HG03139 (cell line): ENCODE measurements at regions not wholly inside any gene's neighbourhood (a gene's known extent, or its start where the extent isn't known, plus 50 kb on each side); places are given as distances from the start of the nearest gene placed in this dataset.
A peak's percentile ranks its signal among the peaks of the same experiment; 100 is the strongest.
"Not testable (repeated sequence)": the region's sequence is repeated elsewhere in the genome, so short reads cannot be mapped to it uniquely, and the experiment has no call there.

Source experiments
- ATAC-seq: cut with Tn5 transposase; IDR thresholded peaks from one replicate; pipeline ENCODE4 v1.9.1; 2021; ENCODE audit not compliant: unreplicated experiment

- not testable (repeated sequence) for ATAC-seq
Measured at GRCh38 chr1:148279002-148279542, 127.0 kb upstream of the NBPF11 start.

GRCh38 chr1:148277865-148278279 lies 125.8 kb upstream of the NBPF11 start:
- ATAC-seq, result not testable (repeated sequence)

GRCh38 chr1:148267066-148267465 lies 115.0 kb upstream of the NBPF11 start:
- not testable (repeated sequence) for ATAC-seq

- no peak for ATAC-seq
Measured at GRCh38 chr1:148264374-148265276, 112.5 kb upstream of the NBPF11 start.

GRCh38 chr1:148263906-148264255 lies 111.8 kb upstream of the NBPF11 start:
- no peak for ATAC-seq

- ATAC-seq, result peak; percentile 49
Measured at GRCh38 chr1:148263128-148263905, 111.2 kb upstream of the NBPF11 start.

- ATAC-seq, result not testable (repeated sequence)
Measured at GRCh38 chr1:148261684-148262083, 109.6 kb upstream of the NBPF11 start.

GRCh38 chr1:148257886-148258285 lies 105.8 kb upstream of the NBPF11 start:
- ATAC-seq, result not testable (repeated sequence)

GRCh38 chr1:148254611-148255429 lies 102.7 kb upstream of the NBPF11 start:
- ATAC-seq, result not testable (repeated sequence)

- ATAC-seq, result not testable (repeated sequence)
Measured at GRCh38 chr1:148253808-148254207, 101.7 kb upstream of the NBPF11 start.

- not testable (repeated sequence) for ATAC-seq
Measured at GRCh38 chr1:148248798-148249197, 96.7 kb upstream of the NBPF11 start.

- not testable (repeated sequence) for ATAC-seq
Measured at GRCh38 chr1:148246258-148246861, 94.3 kb upstream of the NBPF11 start.

- not testable (repeated sequence) for ATAC-seq
Measured at GRCh38 chr1:148245843-148246242, 93.8 kb upstream of the NBPF11 start.

GRCh38 chr1:148245443-148245842 lies 93.4 kb upstream of the NBPF11 start:
- not testable (repeated sequence) for ATAC-seq

- ATAC-seq, result not testable (repeated sequence)
Measured at GRCh38 chr1:148233250-148233649, 81.2 kb upstream of the NBPF11 start.

GRCh38 chr1:148228846-148229245 lies 76.8 kb upstream of the NBPF11 start:
- ATAC-seq, result not testable (repeated sequence)

GRCh38 chr1:148222399-148223159 lies 70.5 kb upstream of the NBPF11 start:
- ATAC-seq, result not testable (repeated sequence)

- not testable (repeated sequence) for ATAC-seq
Measured at GRCh38 chr1:148221593-148221992, 69.5 kb upstream of the NBPF11 start.

GRCh38 chr1:148219229-148219628 lies 67.1 kb upstream of the NBPF11 start:
- not testable (repeated sequence) for ATAC-seq
